GM12878 (cell line): ENCODE measurements at regions not wholly inside any gene's neighbourhood (a gene's known extent, or its start where the extent isn't known, plus 50 kb on each side); places are given as distances from the start of the nearest gene placed in this dataset.
A peak's percentile ranks its signal among the peaks of the same experiment; 100 is the strongest.

Experiments used
- CEBPB ChIP-seq, 2 experiments: fragments of 150-350 bp in 1 of 2; IDR thresholded peaks; 2 replicates each; pipeline ENCODE4 v1.6.1; 2012 to 2014; ENCODE audit warnings: low read depth in 2 of 2, low read length in 2 of 2, borderline replicate concordance in 1 of 2, inconsistent platforms in 1 of 2
- EGR1 ChIP-seq, 2 experiments: IDR thresholded peaks; 1 replicate in 1 of 2; 2 replicates in 1 of 2; pipeline ENCODE4 v1.6.1; 2011 to 2012; ENCODE audit warnings: low read depth in 2 of 2, low read length in 2 of 2, borderline replicate concordance in 1 of 2, mild to moderate bottlenecking in 1 of 2, moderate library complexity in 1 of 2
- ESRRA ChIP-seq: IDR thresholded peaks from 2 replicates; pipeline ENCODE4 v1.6.1; 2012; ENCODE audit warnings: mild to moderate bottlenecking, low read length, improper control_type of control experiment
- GABPA ChIP-seq: IDR thresholded peaks from 2 replicates; pipeline ENCODE4 v1.6.1; 2014; ENCODE audit warnings: antibody characterized with exemption, low read depth, mild to moderate bottlenecking, inconsistent platforms
- JUNB ChIP-seq: IDR thresholded peaks from 2 replicates; pipeline ENCODE4 v1.6.1; 2016; ENCODE audit warnings: antibody characterized with exemption, mild to moderate bottlenecking
- MTA3 ChIP-seq: IDR thresholded peaks from 2 replicates; pipeline ENCODE4 v1.6.1; 2012; ENCODE audit warnings: low read length, inconsistent platforms, borderline replicate concordance
- NBN ChIP-seq: fragments of 450-650 bp; IDR thresholded peaks from 2 replicates; pipeline ENCODE4 v1.6.1; 2016
- PAX5 ChIP-seq: IDR thresholded peaks from 2 replicates; pipeline ENCODE4 v1.6.1; 2011; ENCODE audit warnings: low read depth, low read length, borderline replicate concordance
- PML ChIP-seq: IDR thresholded peaks from 2 replicates; pipeline ENCODE4 v1.6.1; 2012; ENCODE audit warnings: low read length, inconsistent platforms
- SMC3 ChIP-seq: IDR thresholded peaks from 2 replicates; pipeline ENCODE4 v1.6.1; 2011; ENCODE audit warnings: low read length, improper control_type of control experiment, borderline replicate concordance
- SRF ChIP-seq, 2 experiments: IDR thresholded peaks; 2 replicates each; pipeline ENCODE4 v1.6.1; 2011; ENCODE audit warnings: low read depth in 2 of 2, low read length in 2 of 2, mild to moderate bottlenecking in 1 of 2, moderate library complexity in 1 of 2
- STAT1 ChIP-seq: fragments of 450-650 bp; conservative IDR thresholded peaks from 2 replicates; pipeline ENCODE4 v1.6.1; 2014; ENCODE audit warnings: antibody characterized with exemption, mild to moderate bottlenecking
- ZBED1 ChIP-seq: IDR thresholded peaks from 2 replicates; pipeline ENCODE4 v1.6.1; 2016; ENCODE audit warnings: borderline replicate concordance
- ZNF274 ChIP-seq: IDR thresholded peaks from one replicate; pipeline ENCODE4 v1.8.0; 2011; ENCODE audit not compliant: insufficient read length, insufficient read depth
- TF ChIP-seq, protein P1 (sequence below): fragments of 450-650 bp; formaldehyde crosslinking; IDR thresholded peaks from 2 replicates; pipeline ENCODE4 v1.5.0; 2022; ENCODE audit warnings: mild to moderate bottlenecking, missing genetic modification characterization
- TF ChIP-seq, protein P2 (sequence below): IDR thresholded peaks from 2 replicates; pipeline ENCODE4 v1.6.1; 2011; ENCODE audit warnings: low read depth, low read length, improper control_type of control experiment, borderline replicate concordance
- TF ChIP-seq, protein P3 (sequence below): fragments of 450-650 bp; IDR thresholded peaks from 2 replicates; pipeline ENCODE4 v1.6.1; 2018; ENCODE audit warnings: mild to moderate bottlenecking, low read depth, moderate library complexity; ENCODE audit not compliant: partially characterized antibody

DNA sequence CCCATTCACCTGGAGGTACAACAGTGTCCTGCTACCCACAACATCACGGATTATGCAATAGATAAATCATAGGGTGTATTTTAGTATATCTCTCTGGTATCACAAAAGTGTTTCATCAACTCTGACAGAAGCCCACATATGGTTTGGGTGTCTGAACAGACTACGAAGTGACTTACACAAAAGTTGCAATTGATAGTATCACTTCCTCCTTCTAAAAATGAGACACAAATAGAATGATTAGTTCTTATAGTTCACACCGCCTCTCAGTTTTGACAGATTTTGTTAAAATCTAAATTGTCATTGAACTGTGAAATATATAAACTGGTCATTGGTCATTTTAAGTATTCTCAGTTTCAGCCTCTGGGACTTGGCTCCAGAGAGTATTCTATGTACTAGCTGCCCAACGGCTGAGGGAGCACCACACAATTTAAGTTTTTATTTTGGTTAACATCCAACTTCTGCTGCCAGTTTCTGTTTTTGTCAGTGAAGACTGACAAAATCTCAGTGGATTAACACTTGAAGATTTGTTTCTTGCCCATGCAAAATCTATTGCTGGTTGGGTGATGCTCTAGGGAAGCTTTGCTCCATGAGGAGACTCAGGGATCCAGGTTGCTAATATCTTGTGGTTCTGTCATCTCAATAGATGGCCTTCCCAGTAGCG is 113.8 kb upstream of the PUDP start (continued):
- TF ChIP-seq JUNB = peak; percentile 52
- TF ChIP-seq, protein P1, sequence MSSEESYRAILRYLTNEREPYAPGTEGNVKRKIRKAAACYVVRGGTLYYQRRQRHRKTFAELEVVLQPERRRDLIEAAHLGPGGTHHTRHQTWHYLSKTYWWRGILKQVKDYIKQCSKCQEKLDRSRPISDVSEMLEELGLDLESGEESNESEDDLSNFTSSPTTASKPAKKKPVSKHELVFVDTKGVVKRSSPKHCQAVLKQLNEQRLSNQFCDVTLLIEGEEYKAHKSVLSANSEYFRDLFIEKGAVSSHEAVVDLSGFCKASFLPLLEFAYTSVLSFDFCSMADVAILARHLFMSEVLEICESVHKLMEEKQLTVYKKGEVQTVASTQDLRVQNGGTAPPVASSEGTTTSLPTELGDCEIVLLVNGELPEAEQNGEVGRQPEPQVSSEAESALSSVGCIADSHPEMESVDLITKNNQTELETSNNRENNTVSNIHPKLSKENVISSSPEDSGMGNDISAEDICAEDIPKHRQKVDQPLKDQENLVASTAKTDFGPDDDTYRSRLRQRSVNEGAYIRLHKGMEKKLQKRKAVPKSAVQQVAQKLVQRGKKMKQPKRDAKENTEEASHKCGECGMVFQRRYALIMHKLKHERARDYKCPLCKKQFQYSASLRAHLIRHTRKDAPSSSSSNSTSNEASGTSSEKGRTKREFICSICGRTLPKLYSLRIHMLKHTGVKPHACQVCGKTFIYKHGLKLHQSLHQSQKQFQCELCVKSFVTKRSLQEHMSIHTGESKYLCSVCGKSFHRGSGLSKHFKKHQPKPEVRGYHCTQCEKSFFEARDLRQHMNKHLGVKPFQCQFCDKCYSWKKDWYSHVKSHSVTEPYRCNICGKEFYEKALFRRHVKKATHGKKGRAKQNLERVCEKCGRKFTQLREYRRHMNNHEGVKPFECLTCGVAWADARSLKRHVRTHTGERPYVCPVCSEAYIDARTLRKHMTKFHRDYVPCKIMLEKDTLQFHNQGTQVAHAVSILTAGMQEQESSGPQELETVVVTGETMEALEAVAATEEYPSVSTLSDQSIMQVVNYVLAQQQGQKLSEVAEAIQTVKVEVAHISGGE (CRISPR knock-in tag) = no peak
- no peak for TF ChIP-seq PAX5
- TF ChIP-seq ESRRA = no peak
- 0 out of 2 replicates have a peak, but pooled peaks have one; percentile 40 for TF ChIP-seq PML
- peak in 1 of 2 experiments; percentile 64; a peak in 1 of 4 replicates for TF ChIP-seq SRF (IDR thresholded peaks at IDR 0.05; ENCODE audit: low read depth in 2 of 2, low read length in 2 of 2)
- peak; percentile 82 for TF ChIP-seq MTA3
- no peak for TF ChIP-seq ZNF274
- TF ChIP-seq, protein P2, sequence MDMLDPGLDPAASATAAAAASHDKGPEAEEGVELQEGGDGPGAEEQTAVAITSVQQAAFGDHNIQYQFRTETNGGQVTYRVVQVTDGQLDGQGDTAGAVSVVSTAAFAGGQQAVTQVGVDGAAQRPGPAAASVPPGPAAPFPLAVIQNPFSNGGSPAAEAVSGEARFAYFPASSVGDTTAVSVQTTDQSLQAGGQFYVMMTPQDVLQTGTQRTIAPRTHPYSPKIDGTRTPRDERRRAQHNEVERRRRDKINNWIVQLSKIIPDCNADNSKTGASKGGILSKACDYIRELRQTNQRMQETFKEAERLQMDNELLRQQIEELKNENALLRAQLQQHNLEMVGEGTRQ = no peak
- TF ChIP-seq STAT1 = no peak
- TF ChIP-seq ZBED1 = peak; percentile 73; the same call in 1 of the 2 replicates
- peak; percentile 75; the same call in 1 of the 2 replicates for TF ChIP-seq NBN
- no peak for TF ChIP-seq SMC3
- TF ChIP-seq CEBPB (IDR thresholded peaks at IDR 0.05; ENCODE audit: borderline replicate concordance in 1 of 2, low read depth in 2 of 2, low read length in 2 of 2) = peak; percentile 72 to 84
- TF ChIP-seq GABPA = 0 out of 2 replicates have a peak, but pooled peaks have one; percentile 30
- no peak for TF ChIP-seq EGR1 (IDR thresholded peaks at IDR 0.05; ENCODE audit: borderline replicate concordance in 1 of 2, low read depth in 2 of 2, low read length in 2 of 2)
- TF ChIP-seq, protein P3, sequence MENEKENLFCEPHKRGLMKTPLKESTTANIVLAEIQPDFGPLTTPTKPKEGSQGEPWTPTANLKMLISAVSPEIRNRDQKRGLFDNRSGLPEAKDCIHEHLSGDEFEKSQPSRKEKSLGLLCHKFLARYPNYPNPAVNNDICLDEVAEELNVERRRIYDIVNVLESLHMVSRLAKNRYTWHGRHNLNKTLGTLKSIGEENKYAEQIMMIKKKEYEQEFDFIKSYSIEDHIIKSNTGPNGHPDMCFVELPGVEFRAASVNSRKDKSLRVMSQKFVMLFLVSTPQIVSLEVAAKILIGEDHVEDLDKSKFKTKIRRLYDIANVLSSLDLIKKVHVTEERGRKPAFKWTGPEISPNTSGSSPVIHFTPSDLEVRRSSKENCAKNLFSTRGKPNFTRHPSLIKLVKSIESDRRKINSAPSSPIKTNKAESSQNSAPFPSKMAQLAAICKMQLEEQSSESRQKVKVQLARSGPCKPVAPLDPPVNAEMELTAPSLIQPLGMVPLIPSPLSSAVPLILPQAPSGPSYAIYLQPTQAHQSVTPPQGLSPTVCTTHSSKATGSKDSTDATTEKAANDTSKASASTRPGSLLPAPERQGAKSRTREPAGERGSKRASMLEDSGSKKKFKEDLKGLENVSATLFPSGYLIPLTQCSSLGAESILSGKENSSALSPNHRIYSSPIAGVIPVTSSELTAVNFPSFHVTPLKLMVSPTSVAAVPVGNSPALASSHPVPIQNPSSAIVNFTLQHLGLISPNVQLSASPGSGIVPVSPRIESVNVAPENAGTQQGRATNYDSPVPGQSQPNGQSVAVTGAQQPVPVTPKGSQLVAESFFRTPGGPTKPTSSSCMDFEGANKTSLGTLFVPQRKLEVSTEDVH = no peak
